HEK293T (cell line): ENCODE measurements at regions not wholly inside any gene's neighbourhood (a gene's known extent, or its start where the extent isn't known, plus 50 kb on each side); places are given as distances from the start of the nearest gene placed in this dataset.

Experiments used
- ELF4 ChIP-seq: fragments of 450-650 bp; IDR thresholded peaks from 2 replicates; pipeline ENCODE4 v1.6.1; 2017; ENCODE audit warnings: antibody characterized with exemption
- FOXA1 ChIP-seq: fragments of 450-650 bp; IDR thresholded peaks from 2 replicates; pipeline ENCODE4 v1.6.1; 2016; ENCODE audit warnings: mild to moderate bottlenecking

DNA sequence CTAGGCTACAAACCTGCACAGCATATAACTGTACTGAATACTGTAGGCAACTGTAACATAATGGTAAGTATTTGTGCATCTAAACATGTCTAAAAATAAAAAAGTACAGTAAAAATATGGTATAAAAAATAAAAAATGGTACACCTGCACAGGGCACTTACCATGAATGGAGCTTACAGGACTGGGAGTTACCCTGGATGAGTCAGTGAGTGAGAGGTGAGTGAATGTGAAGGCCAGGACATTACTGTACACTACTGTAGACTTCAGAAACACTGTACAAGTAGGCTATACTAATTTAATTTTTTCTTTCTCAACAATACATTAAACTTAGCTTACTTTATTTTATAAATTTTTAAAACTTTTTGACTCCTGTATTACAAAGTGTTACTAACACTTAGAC lies 265.3 kb downstream of the KLF13 start:
- no peak for TF ChIP-seq ELF4
- TF ChIP-seq FOXA1, result no peak
